ENCODE measurements at regions not wholly inside any gene's neighbourhood (a gene's known extent, or its start where the extent isn't known, plus 50 kb on each side); places are given as distances from the start of the nearest gene placed in this dataset.

- no peak overlapping the region for H3K9ac ChIP-seq (ENCODE audit: insufficient read depth, low read length, poor library complexity, severe bottlenecking)
- no peaks in the 10 kb centered on the region for H3K4me1 ChIP-seq (ENCODE audit: control insufficient read depth in 1 of 2, insufficient read depth in 2 of 2, low read length in 2 of 2)
These were observed 151.0 kb downstream of the PCSK1 start for GRCh38 chr5:96282020-96282419.

DNA sequence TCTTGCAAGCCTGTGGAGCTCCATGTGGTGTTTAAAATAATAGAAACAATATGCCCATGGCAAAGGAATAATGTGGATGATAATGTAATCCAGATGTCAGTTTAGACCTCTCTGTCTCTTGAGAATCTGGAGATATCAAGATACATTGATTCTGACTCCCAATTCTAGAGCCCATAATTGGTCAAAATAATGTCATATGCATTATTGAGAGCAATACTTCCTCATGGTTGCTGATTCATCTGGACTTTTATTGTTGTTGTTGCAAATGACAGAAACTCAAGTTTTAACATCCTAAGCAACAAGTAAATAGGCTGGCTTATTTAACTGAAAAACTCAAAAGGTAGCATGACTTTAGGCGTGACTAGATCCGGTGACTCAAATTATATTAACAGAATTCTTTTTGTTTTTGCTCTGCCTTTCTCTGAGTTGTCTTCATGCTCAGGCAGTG, 152.1 kb downstream of the PCSK1 start:
- H3K4me2 ChIP-seq (replicated peaks; ENCODE audit: extremely low read depth, low read length, poor library complexity, severe bottlenecking), result no peak overlapping the region
- TF ChIP-seq CTCF (IDR thresholded peaks at IDR 0.05), result no peak
- H3K27me3 ChIP-seq (ENCODE audit: control insufficient read depth in 2 of 2, insufficient read depth in 2 of 2, low read length in 2 of 2), result no peaks in the 10 kb centered on the region
- no peak overlapping the region for H3K4me3 ChIP-seq (replicated peaks in 1 of 3; ENCODE audit: low read depth in 2 of 3, low read length in 3 of 3)
- H3K4me3 Mint-ChIP-seq, result no peak overlapping the region
- no peak overlapping the region for H3K27ac ChIP-seq (ENCODE audit: low read depth in 1 of 2, low read length in 2 of 2)
- H3K4me1 ChIP-seq (ENCODE audit: control insufficient read depth in 1 of 2, insufficient read depth in 2 of 2, low read length in 2 of 2), result no peaks in the 10 kb centered on the region
- H3K9me3 Mint-ChIP-seq, result peaks cover 0 to 2% (median 0%) of the 10 kb centered on the region in 7 donors
- H4K20me1 ChIP-seq (ENCODE audit: insufficient read depth, low read length), result no peaks in the 10 kb centered on the region
- intact Hi-C loops (cut with micrococcal nuclease), result no loop called here
- no peaks in the 10 kb centered on the region for H3K36me3 Mint-ChIP-seq
- no CpG with 5 or more reads among the region's 2 CpGs for WGBS (ENCODE audit: insufficient coverage)
- no peak overlapping the region for H2AFZ ChIP-seq (ENCODE audit: insufficient read depth, low read depth, low read length, poor library complexity, severe bottlenecking)
- DNase-seq, result no peak
- no peak overlapping the region for H3K9ac ChIP-seq (ENCODE audit: insufficient read depth, low read length, poor library complexity, severe bottlenecking)
- no peaks in the 10 kb centered on the region for H3K79me2 ChIP-seq (ENCODE audit: insufficient read depth, low read length)
- H3K36me3 ChIP-seq (replicated peaks in 1 of 2; ENCODE audit: control insufficient read depth in 1 of 2, insufficient read depth in 2 of 2, low read length in 2 of 2), result no peaks in the 10 kb centered on the region
- H3K4me1 Mint-ChIP-seq, result peaks cover 10% of the 10 kb centered on the region
- H3K27me3 Mint-ChIP-seq (ENCODE audit: low read depth in 3 of 3), result no peaks in the 10 kb centered on the region
- H3K27ac Mint-ChIP-seq, result no peak overlapping the region
- no peaks in the 10 kb centered on the region for H3K9me3 ChIP-seq (replicated peaks in 1 of 2; ENCODE audit: control insufficient read depth in 1 of 2, insufficient read depth in 1 of 2, low read length in 2 of 2)

More at GRCh38 chr5:96282020-96282419, 151.0 kb downstream of the PCSK1 start:
- no peak for TF ChIP-seq CTCF (IDR thresholded peaks at IDR 0.05)
- Mint-ChIP-seq H3K9me3 (peaks cover 0 to 2% (median 0%) of the 10 kb centered on the region in 7 donors), H3K4me1 (peaks cover 10% of the 10 kb centered on the region), H3K27me3 (ENCODE audit: low read depth in 3 of 3) (no peaks in the 10 kb centered on the region), H3K36me3 (no peaks in the 10 kb centered on the region), H3K4me3 (no peak overlapping the region), H3K27ac (no peak overlapping the region)
- Histone ChIP-seq H3K9me3 (replicated peaks in 1 of 2; ENCODE audit: control insufficient read depth in 1 of 2, insufficient read depth in 1 of 2, low read length in 2 of 2) (no peaks in the 10 kb centered on the region), H3K79me2 (ENCODE audit: insufficient read depth, low read length) (no peaks in the 10 kb centered on the region), H3K4me3 (replicated peaks in 1 of 3; ENCODE audit: low read depth in 2 of 3, low read length in 3 of 3) (no peak overlapping the region), H3K4me2 (replicated peaks; ENCODE audit: extremely low read depth, low read length, poor library complexity, severe bottlenecking) (no peak overlapping the region), H4K20me1 (ENCODE audit: insufficient read depth, low read length) (no peaks in the 10 kb centered on the region), H3K27ac (ENCODE audit: low read depth in 1 of 2, low read length in 2 of 2) (no peak overlapping the region), H3K36me3 (replicated peaks in 1 of 2; ENCODE audit: control insufficient read depth in 1 of 2, insufficient read depth in 2 of 2, low read length in 2 of 2) (no peaks in the 10 kb centered on the region), H2AFZ (ENCODE audit: insufficient read depth, low read depth, low read length, poor library complexity, severe bottlenecking) (no peak overlapping the region), H3K27me3 (ENCODE audit: control insufficient read depth in 2 of 2, insufficient read depth in 2 of 2, low read length in 2 of 2) (no peaks in the 10 kb centered on the region)
- WGBS (ENCODE audit: insufficient coverage), result 100% methylated on average over 4 of the region's 8 CpGs
- intact Hi-C loops (cut with micrococcal nuclease), result no loop called here
- no peak for DNase-seq
